Endothelial cell of umbilical vein (primary cell): ENCODE measurements at regions not wholly inside any gene's neighbourhood (a gene's known extent, or its start where the extent isn't known, plus 50 kb on each side); places are given as distances from the start of the nearest gene placed in this dataset.

Source experiments
- BruUV-seq: library from RNA; stranded (reverse); fragments of 400-500 nt; replicated peaks from 2 replicates; lab custom pipeline; 2021; lab: Mats Ljungman, UMichigan
- CTCF ChIA-PET: fragments of 300-600, 350-600 bp; sonication (Branson Sonifier 250); formaldehyde crosslinking; loops from one replicate; lab custom pipeline; 2021; ENCODE audit warnings: antibody characterized with exemption, inconsistent platforms; lab: Charles Lee
- POLR2A ChIA-PET: fragments of 300-600, 350-600 bp; sonication (Branson Sonifier 250); formaldehyde crosslinking; loops from one replicate; lab custom pipeline; 2021; ENCODE audit warnings: antibody characterized with exemption, inconsistent platforms; lab: Charles Lee
- DNase-seq: peaks from one replicate; pipeline ENCODE4 v3.0.0-alpha.2; 2011; ENCODE audit warnings: low read depth, low spot score
- FAIRE-seq: peaks from 2 replicates; lab custom pipeline; 2011; peaks lifted over from hg19 to GRCh38; lab: Jason Lieb, UNC
- H2AFZ ChIP-seq: 2 replicates; pipeline ENCODE4 v1.6.0; 2012; ENCODE audit warnings: low read depth, low read length, control low read depth, inconsistent platforms
- H3K27ac ChIP-seq: 2 replicates; pipeline ENCODE4 v1.5.1; 2011; ENCODE audit warnings: low read depth, mild to moderate bottlenecking, control low read depth, low read length, moderate library complexity; ENCODE audit not compliant: insufficient read depth
- H3K27me3 ChIP-seq, 2 experiments: 2 replicates each; pipeline versions ENCODE4 v1.6.0 to v1.6.1; 2011; ENCODE audit warnings: low read length in 2 of 2, mixed read lengths in 1 of 2; ENCODE audit not compliant: control insufficient read depth in 2 of 2, insufficient read depth in 2 of 2
- H3K36me3 ChIP-seq, 2 experiments: 2 replicates in 1 of 2; 3 replicates in 1 of 2; pipeline ENCODE4 v1.5.1; 2011; ENCODE audit warnings: low read length in 2 of 2, mild to moderate bottlenecking in 1 of 2, moderate library complexity in 1 of 2; ENCODE audit not compliant: control insufficient read depth in 2 of 2, insufficient read depth in 2 of 2; ENCODE audit errors: extremely low read depth in 1 of 2
- H3K4me1 ChIP-seq: 3 replicates; pipeline ENCODE4 v1.5.1; 2011; ENCODE audit warnings: mild to moderate bottlenecking, low read length; ENCODE audit not compliant: control insufficient read depth, insufficient read depth; ENCODE audit errors: extremely low read depth
- H3K4me2 ChIP-seq: 2 replicates; pipeline ENCODE4 v1.6.1; 2011; ENCODE audit warnings: low read length, control low read depth, mixed read lengths; ENCODE audit not compliant: insufficient read depth
- H3K4me3 ChIP-seq, 3 experiments: fragments of 200-600 bp in 1 of 3; sonication (generic), shearing (Covaris generic) in 1 of 3; replicated peaks in 1 of 3; 2 replicates each; pipeline ENCODE4 v1.5.1; 2011 to 2016; ENCODE audit warnings: control low read depth in 3 of 3, low read length in 3 of 3, mild to moderate bottlenecking in 2 of 3, inconsistent platforms in 1 of 3, low read depth in 1 of 3, moderate library complexity in 1 of 3; ENCODE audit not compliant: insufficient read depth in 1 of 3
- H3K79me2 ChIP-seq: 2 replicates; pipeline ENCODE4 v1.6.0; 2012; ENCODE audit warnings: low read length, inconsistent platforms; ENCODE audit not compliant: control insufficient read depth, insufficient read depth
- H3K9ac ChIP-seq: replicated peaks from 2 replicates; pipeline ENCODE3; 2011; ENCODE audit warnings: low read length, control low read depth; ENCODE audit not compliant: insufficient read depth; ENCODE audit errors: extremely low read depth
- H3K9me1 ChIP-seq: replicated peaks from 3 replicates; pipeline ENCODE4 v1.6.0; 2011; ENCODE audit warnings: mild to moderate bottlenecking, low read length; ENCODE audit not compliant: control insufficient read depth, insufficient read depth; ENCODE audit errors: extremely low read depth
- H3K9me3 ChIP-seq: replicated peaks from 2 replicates; pipeline ENCODE4 v1.5.1; 2012; ENCODE audit warnings: low read length, inconsistent platforms; ENCODE audit not compliant: control insufficient read depth, insufficient read depth
- H4K20me1 ChIP-seq: replicated peaks from 2 replicates; pipeline ENCODE3; 2011; ENCODE audit warnings: mild to moderate bottlenecking, low read length; ENCODE audit not compliant: control insufficient read depth, insufficient read depth; ENCODE audit errors: extremely low read depth
- FOS ChIP-seq: IDR thresholded peaks from 2 replicates; pipeline ENCODE4 v1.6.1; 2011; ENCODE audit warnings: mild to moderate bottlenecking, low read length, moderate library complexity, borderline replicate concordance; ENCODE audit not compliant: insufficient read depth
- JUN ChIP-seq: IDR thresholded peaks from 2 replicates; pipeline ENCODE4 v1.6.1; 2011; ENCODE audit warnings: borderline replicate concordance, low read depth; ENCODE audit not compliant: insufficient read length, insufficient read depth
- POLR2AphosphoS5 ChIP-seq: IDR thresholded peaks from 2 replicates; pipeline ENCODE4 v1.6.1; 2012; ENCODE audit warnings: low read depth, mild to moderate bottlenecking, control low read depth, low read length, moderate library complexity; ENCODE audit not compliant: insufficient read depth
- dilution Hi-C: fragments of 300-500 bp; cut with MboI; formaldehyde crosslinking; loops from one replicate; pipeline ENCODE4 v1.15.0; 2019; ENCODE audit warnings: low sequenced_read_pairs; ENCODE audit not compliant: extremely low pct_ligation_motif_present
- intact Hi-C: fragments of 100-400 bp; cut with micrococcal nuclease; formaldehyde crosslinking; loops from one replicate; pipeline ENCODE4 v1.10.0; 2022

- Histone ChIP-seq H3K79me2 (no peaks in the 10 kb centered on the region), H3K27me3 (no peaks in the 10 kb centered on the region), H4K20me1 (no peaks in the 10 kb centered on the region), H3K4me1 (peaks cover 6% of the 10 kb centered on the region), H3K9ac (no peak overlapping the region), H3K9me1 (no peaks in the 10 kb centered on the region), H2AFZ (no peak overlapping the region), H3K9me3 (no peaks in the 10 kb centered on the region), H3K4me3 (no peak overlapping the region), H3K27ac (no peak overlapping the region), H3K4me2 (no peak overlapping the region), H3K36me3 (no peaks in the 10 kb centered on the region)
- dilution Hi-C loops, result no loop called here
- no TSS peak for BruUV-seq
- FAIRE-seq (no peak), DNase-seq (no peak)
- no peak for TF ChIP-seq JUN
- peak; percentile 38 for TF ChIP-seq FOS
- CTCF ChIA-PET, result no interaction called here
- POLR2A ChIA-PET, result no interaction called here
- intact Hi-C loops, result no loop called here
Observed at GRCh38 chr12:88665071-88665470, 84.8 kb upstream of the KITLG start.

GRCh38 chr12:88662961-88663360, 82.7 kb upstream of the KITLG start:
- FAIRE-seq (peak; percentile 63), DNase-seq (peak; percentile 47)
- Histone ChIP-seq H3K9ac (no peak overlapping the region), H3K4me2 (no peak overlapping the region), H3K27me3 (no peaks in the 10 kb centered on the region), H3K9me3 (no peaks in the 10 kb centered on the region), H3K4me1 (peaks cover 6% of the 10 kb centered on the region), H3K4me3 (no peak overlapping the region), H3K79me2 (no peaks in the 10 kb centered on the region), H3K9me1 (no peaks in the 10 kb centered on the region), H4K20me1 (no peaks in the 10 kb centered on the region), H3K36me3 (no peaks in the 10 kb centered on the region), H2AFZ (no peak overlapping the region), H3K27ac (no peak overlapping the region)
- BruUV-seq, result no TSS peak
- TF ChIP-seq FOS (peak; percentile 49), POLR2AphosphoS5 (no peak)
- ChIA-PET CTCF (interaction anchor here (1.2 kb wide), 2 partner anchors 11 to 24 kb away, joined by 3 to 4 read pairs; no protein-coding TSS in a partner anchor), POLR2A (no interaction called here)
- intact Hi-C loops (no loop called here), dilution Hi-C loops (no loop called here)
